B cell (primary cell): ENCODE measurements at regions not wholly inside any gene's neighbourhood (a gene's known extent, or its start where the extent isn't known, plus 50 kb on each side); places are given as distances from the start of the nearest gene placed in this dataset.

Source experiments
- CTCF ChIP-seq: fragments of 200-600 bp; IDR thresholded peaks from one replicate; pipeline ENCODE4 v1.8.0; 2022; ENCODE audit warnings: antibody characterized with exemption, mild to moderate bottlenecking
- EZH2 ChIP-seq: IDR thresholded peaks from 2 replicates; pipeline ENCODE4 v1.6.1; 2012; ENCODE audit warnings: borderline replicate concordance, low read depth, mild to moderate bottlenecking, moderate library complexity, low read length; ENCODE audit not compliant: insufficient read depth, poor library complexity, severe bottlenecking

GRCh38 chr6:40282986-40283385 is 304.2 kb downstream of the LRFN2 start:
- TF ChIP-seq EZH2, result no peak
- no peak for TF ChIP-seq CTCF
